Fibroblast of lung (primary cell): ENCODE measurements at regions not wholly inside any gene's neighbourhood (a gene's known extent, or its start where the extent isn't known, plus 50 kb on each side); places are given as distances from the start of the nearest gene placed in this dataset.

Experiments used
- EZH2 ChIP-seq: IDR thresholded peaks from 2 replicates; pipeline ENCODE4 v1.5.1; 2012; ENCODE audit warnings: low read length, control low read depth, mild to moderate bottlenecking; ENCODE audit errors: missing control alignments
- TF ChIP-seq, protein P1 (sequence below), 2 donors: IDR thresholded peaks in 1 of 2; conservative IDR thresholded peaks in 1 of 2; 1 replicate in 1 of 2; 2 replicates in 1 of 2; pipeline ENCODE4 v1.5.1; 2011 to 2012; ENCODE audit warnings: low read length in 2 of 2, control low read depth in 1 of 2, inconsistent platforms in 1 of 2, low read depth in 1 of 2, mild to moderate bottlenecking in 1 of 2

- TF ChIP-seq, protein P1, sequence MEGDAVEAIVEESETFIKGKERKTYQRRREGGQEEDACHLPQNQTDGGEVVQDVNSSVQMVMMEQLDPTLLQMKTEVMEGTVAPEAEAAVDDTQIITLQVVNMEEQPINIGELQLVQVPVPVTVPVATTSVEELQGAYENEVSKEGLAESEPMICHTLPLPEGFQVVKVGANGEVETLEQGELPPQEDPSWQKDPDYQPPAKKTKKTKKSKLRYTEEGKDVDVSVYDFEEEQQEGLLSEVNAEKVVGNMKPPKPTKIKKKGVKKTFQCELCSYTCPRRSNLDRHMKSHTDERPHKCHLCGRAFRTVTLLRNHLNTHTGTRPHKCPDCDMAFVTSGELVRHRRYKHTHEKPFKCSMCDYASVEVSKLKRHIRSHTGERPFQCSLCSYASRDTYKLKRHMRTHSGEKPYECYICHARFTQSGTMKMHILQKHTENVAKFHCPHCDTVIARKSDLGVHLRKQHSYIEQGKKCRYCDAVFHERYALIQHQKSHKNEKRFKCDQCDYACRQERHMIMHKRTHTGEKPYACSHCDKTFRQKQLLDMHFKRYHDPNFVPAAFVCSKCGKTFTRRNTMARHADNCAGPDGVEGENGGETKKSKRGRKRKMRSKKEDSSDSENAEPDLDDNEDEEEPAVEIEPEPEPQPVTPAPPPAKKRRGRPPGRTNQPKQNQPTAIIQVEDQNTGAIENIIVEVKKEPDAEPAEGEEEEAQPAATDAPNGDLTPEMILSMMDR (conservative IDR thresholded peaks at IDR 0.05 in 1 of 2, IDR thresholded peaks at IDR 0.05 in 1 of 2; ENCODE audit: low read depth in 1 of 2, low read length in 2 of 2): no peak
- no peak for TF ChIP-seq EZH2
Observed at GRCh38 chr21:17949421-17949820, 130.3 kb upstream of the C21orf91 start.
